Peyer's patch (tissue), 4 donors: ENCODE measurements at regions not wholly inside any gene's neighbourhood (a gene's known extent, or its start where the extent isn't known, plus 50 kb on each side); places are given as distances from the start of the nearest gene placed in this dataset.

Experiments used
- DNase-seq, 3 donors: peaks; one replicate each; pipeline ENCODE4 v3.0.0-alpha.2; 2017 to 2019
- H3K27ac ChIP-seq, 4 donors: fragments of 200-600 bp; sonication (generic); one replicate each; pipeline ENCODE4 v1.5.1; 2016 to 2019
- H3K27me3 ChIP-seq, 2 donors: fragments of 200-600 bp; sonication (generic); one replicate each; pipeline ENCODE4 v1.5.1; 2019
- H3K36me3 ChIP-seq, 3 donors: fragments of 200-600 bp; sonication (generic); one replicate each; pipeline ENCODE4 v1.5.1; 2016 to 2019
- H3K4me1 ChIP-seq, 4 donors: fragments of 200-600 bp; sonication (generic); one replicate each; pipeline ENCODE4 v1.5.1; 2016 to 2019
- H3K4me3 ChIP-seq, 4 donors: fragments of 200-600 bp; sonication (generic); 1 replicate in 3 of 4; 2 replicates in 1 of 4; pipeline ENCODE4 v1.5.1; 2016 to 2019; ENCODE audit warnings: mild to moderate bottlenecking in 1 of 4
- H3K9me3 ChIP-seq, 4 donors: fragments of 200-600 bp; sonication (generic); one replicate each; pipeline ENCODE4 v1.5.1; 2016 to 2019; ENCODE audit warnings: mild to moderate bottlenecking in 1 of 4
- POLR2A ChIP-seq, 2 donors: fragments of 450-650 bp; IDR thresholded peaks; one replicate each; pipeline ENCODE4 v1.5.1; 2017; ENCODE audit warnings: antibody characterized with exemption in 2 of 2, mild to moderate bottlenecking in 2 of 2, moderate library complexity in 2 of 2
- TF ChIP-seq, protein P1 (sequence below), 6 experiments: fragments of 450-650 bp in 4 of 6; fragments of 200-600 bp in 2 of 6; sonication (generic) in 1 of 6; IDR thresholded peaks; one replicate each; pipeline ENCODE4 v1.5.1; 2017 to 2019; ENCODE audit warnings: antibody characterized with exemption in 6 of 6, mild to moderate bottlenecking in 3 of 6, moderate library complexity in 1 of 6

DNA sequence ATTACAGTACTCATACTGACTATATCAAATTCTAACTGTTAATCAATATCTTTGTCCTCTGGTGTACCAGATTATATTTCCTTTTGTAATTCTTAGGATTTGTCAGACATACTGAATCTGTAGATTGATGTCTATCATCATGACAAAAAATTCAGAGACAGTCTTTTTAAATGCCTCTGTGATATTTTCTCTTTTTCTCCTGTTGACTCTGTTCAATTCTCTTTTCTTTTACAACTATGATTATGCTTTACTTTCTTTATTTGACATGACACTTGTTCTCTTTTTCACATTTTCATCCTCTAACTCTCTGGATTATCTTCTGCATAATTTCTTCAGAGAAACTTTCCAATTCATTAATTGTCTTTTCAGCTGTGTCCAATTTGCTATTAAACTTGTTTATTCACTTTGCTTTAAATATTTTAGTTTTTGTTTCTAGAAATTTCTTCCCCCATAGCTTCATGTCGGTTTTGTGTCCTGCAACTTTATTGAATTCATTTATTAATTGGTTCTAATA is 153.6 kb downstream of the PFKFB3 start:
- TF ChIP-seq, protein P1, sequence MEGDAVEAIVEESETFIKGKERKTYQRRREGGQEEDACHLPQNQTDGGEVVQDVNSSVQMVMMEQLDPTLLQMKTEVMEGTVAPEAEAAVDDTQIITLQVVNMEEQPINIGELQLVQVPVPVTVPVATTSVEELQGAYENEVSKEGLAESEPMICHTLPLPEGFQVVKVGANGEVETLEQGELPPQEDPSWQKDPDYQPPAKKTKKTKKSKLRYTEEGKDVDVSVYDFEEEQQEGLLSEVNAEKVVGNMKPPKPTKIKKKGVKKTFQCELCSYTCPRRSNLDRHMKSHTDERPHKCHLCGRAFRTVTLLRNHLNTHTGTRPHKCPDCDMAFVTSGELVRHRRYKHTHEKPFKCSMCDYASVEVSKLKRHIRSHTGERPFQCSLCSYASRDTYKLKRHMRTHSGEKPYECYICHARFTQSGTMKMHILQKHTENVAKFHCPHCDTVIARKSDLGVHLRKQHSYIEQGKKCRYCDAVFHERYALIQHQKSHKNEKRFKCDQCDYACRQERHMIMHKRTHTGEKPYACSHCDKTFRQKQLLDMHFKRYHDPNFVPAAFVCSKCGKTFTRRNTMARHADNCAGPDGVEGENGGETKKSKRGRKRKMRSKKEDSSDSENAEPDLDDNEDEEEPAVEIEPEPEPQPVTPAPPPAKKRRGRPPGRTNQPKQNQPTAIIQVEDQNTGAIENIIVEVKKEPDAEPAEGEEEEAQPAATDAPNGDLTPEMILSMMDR (IDR thresholded peaks at IDR 0.05): no peak
- no peak for TF ChIP-seq POLR2A (IDR thresholded peaks at IDR 0.05)
- DNase-seq: no peak
- H3K4me1 ChIP-seq: no peaks in the 10 kb centered on the region

DNA sequence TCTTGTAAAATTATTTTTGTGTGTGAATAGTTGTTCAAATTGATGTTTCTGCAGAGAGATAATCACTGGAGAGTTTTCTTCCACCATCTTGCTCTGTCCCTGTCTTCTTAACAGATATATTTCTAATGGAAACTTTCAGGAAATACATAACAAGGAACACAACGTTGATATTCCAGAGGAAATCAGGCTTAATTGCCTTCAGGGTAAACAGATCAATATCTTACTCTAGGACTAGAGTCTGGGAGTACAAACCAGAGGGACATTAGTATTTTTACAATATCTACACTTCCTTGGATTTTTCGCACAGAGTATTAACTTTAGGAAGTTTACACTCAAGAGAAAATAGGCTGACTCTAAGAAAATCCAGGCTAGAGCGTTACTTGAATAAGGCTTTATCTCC is 159.1 kb downstream of the PFKFB3 start:
- no peaks in the 10 kb centered on the region for H3K27me3 ChIP-seq
- no peak overlapping the region for H3K4me3 ChIP-seq
- peaks cover 0 to 6% (median 0%) of the 10 kb centered on the region in 4 donors for H3K9me3 ChIP-seq
- TF ChIP-seq POLR2A (IDR thresholded peaks at IDR 0.05): no peak
- TF ChIP-seq, protein P1 (IDR thresholded peaks at IDR 0.05): no peak
- H3K4me1 ChIP-seq: no peaks in the 10 kb centered on the region
- no peak for DNase-seq
- no peaks in the 10 kb centered on the region for H3K36me3 ChIP-seq
- H3K27ac ChIP-seq: no peak overlapping the region

More for the DNA sequence above, 153.6 kb downstream of the PFKFB3 start:
- no peaks in the 10 kb centered on the region for H3K27me3 ChIP-seq
- peaks cover 0 to 6% (median 0%) of the 10 kb centered on the region in 4 donors for H3K9me3 ChIP-seq
- no peak overlapping the region for H3K27ac ChIP-seq
- no peak overlapping the region for H3K4me3 ChIP-seq
- no peaks in the 10 kb centered on the region for H3K36me3 ChIP-seq

DNA sequence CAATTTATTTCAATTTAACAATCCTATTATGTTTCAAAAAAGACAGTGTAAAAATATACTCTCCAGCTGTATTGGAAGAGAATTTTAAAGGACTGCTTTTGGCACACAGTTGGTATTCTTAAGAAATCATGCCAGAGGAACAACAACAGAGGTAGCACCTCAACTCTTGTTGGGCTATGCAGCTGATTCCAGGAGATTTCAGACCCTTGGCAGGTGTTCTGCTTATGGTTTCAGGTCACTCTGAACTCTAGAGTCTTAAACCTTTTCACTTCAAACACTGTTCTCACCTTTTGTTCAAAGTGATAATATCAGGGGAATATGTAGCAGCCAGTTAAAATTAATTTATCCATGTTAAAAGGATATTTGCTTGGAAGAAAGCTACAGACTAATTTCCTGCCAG is 160.1 kb downstream of the PFKFB3 start:
- no peaks in the 10 kb centered on the region for H3K27me3 ChIP-seq
- H3K4me3 ChIP-seq: no peak overlapping the region
- H3K27ac ChIP-seq: no peak overlapping the region
- no peaks in the 10 kb centered on the region for H3K36me3 ChIP-seq
- DNase-seq: no peak
- TF ChIP-seq, protein P1 (IDR thresholded peaks at IDR 0.05): no peak
- TF ChIP-seq POLR2A (IDR thresholded peaks at IDR 0.05): no peak
- H3K4me1 ChIP-seq: no peaks in the 10 kb centered on the region
- H3K9me3 ChIP-seq: peaks cover 0 to 6% (median 0%) of the 10 kb centered on the region in 4 donors

DNA sequence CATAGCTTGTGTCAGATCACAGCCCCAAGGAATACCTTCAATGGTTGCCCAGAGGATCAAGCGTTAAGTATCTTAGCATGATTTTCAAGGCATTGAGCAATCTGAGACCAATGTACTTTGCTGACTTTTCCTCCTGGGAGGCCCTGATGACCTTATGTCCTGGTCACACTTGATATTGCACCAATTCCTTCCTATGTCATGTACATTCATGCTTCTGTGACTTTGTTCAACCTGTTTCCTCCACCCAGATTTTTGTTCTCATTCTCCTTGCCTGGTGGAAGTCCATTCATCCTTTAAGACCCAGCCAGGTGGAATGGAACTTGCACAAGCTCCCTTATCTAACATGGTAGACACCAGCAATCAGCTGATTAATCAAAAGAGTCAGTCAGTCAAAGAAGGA is 160.8 kb downstream of the PFKFB3 start:
- Histone ChIP-seq H3K9me3 (peaks cover 0 to 6% (median 0%) of the 10 kb centered on the region in 4 donors), H3K4me3 (no peak overlapping the region), H3K27ac (no peak overlapping the region), H3K27me3 (no peaks in the 10 kb centered on the region), H3K4me1 (no peaks in the 10 kb centered on the region), H3K36me3 (no peaks in the 10 kb centered on the region)
- DNase-seq: no peak
- no peak for TF ChIP-seq POLR2A (IDR thresholded peaks at IDR 0.05)
- TF ChIP-seq, protein P1 (IDR thresholded peaks at IDR 0.05): no peak

DNA sequence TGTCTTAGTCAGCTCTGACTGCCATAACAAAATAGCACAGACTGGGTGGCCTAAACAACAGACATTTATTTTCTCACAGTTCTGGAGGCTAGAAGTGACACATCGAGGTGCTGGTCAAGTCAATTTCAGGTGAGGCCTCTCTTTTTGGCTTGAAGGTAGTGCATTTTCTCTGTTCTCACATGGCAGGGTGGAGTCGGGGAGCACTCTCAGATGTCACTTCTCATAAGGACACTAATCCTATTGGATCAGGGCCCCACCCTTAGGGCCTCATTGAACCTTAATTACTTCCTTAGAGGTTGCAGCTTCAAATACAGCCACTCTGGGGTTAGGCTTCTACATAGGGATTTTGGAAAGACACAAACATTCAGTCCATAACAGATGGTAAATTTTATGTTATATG is 161.6 kb downstream of the PFKFB3 start:
- Histone ChIP-seq H3K4me3 (no peak overlapping the region), H3K27ac (no peak overlapping the region), H3K4me1 (no peaks in the 10 kb centered on the region), H3K27me3 (no peaks in the 10 kb centered on the region), H3K9me3 (peaks cover 0 to 6% (median 0%) of the 10 kb centered on the region in 4 donors), H3K36me3 (no peaks in the 10 kb centered on the region)
- no peak for TF ChIP-seq POLR2A (IDR thresholded peaks at IDR 0.05)
- TF ChIP-seq, protein P1 (IDR thresholded peaks at IDR 0.05): no peak
- DNase-seq: no peak

DNA sequence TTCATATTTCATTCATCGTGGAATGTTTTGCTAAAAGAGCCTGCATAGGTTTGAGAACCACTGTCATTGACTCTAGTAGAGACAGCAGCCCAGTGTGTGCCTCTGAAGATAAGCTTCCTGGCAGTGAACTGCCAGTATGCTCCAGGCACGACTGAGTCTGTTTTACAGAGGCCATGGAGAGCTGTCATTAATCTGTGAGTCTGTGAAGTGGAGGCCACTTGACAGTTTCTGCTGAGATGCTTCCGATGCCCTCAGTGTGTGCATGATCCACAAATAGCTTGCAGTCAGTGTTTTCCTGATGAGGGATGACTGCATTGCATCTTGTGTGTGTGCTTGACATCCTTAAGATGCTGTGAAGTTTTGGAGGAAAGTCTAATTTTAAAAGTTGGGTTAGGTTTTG is 162.2 kb downstream of the PFKFB3 start:
- no peak for TF ChIP-seq POLR2A (IDR thresholded peaks at IDR 0.05)
- TF ChIP-seq, protein P1 (IDR thresholded peaks at IDR 0.05): no peak
- Histone ChIP-seq H3K9me3 (peaks cover 0 to 6% (median 0%) of the 10 kb centered on the region in 4 donors), H3K4me3 (no peak overlapping the region), H3K4me1 (no peaks in the 10 kb centered on the region), H3K36me3 (no peaks in the 10 kb centered on the region), H3K27me3 (no peaks in the 10 kb centered on the region), H3K27ac (no peak overlapping the region)
- no peak for DNase-seq
